ENCODE measurements at regions not wholly inside any gene's neighbourhood (a gene's known extent, or its start where the extent isn't known, plus 50 kb on each side); places are given as distances from the start of the nearest gene placed in this dataset.

DNA sequence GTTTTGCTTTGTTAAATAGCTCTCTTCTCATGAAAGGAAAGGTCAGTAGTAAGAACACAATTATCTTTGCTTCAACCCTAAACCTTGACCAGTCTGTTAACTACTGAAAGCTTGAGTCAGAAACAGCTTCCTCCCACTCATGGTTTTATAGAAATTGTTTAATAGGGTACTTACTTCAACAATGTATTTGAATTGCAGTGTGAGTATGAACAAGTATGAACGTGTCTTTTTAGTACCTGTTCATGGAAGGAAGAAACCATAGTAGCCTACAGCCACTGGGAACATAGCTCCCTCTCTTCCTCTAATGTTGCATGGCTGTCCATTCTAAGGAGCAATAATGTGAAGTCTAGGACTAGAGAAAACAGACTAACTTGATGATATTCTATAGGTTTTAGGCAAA, 311.0 kb downstream of the MCTP2 start:
- TF ChIP-seq POLR2A (IDR thresholded peaks at IDR 0.05), result no peak
- TF ChIP-seq, protein P1, sequence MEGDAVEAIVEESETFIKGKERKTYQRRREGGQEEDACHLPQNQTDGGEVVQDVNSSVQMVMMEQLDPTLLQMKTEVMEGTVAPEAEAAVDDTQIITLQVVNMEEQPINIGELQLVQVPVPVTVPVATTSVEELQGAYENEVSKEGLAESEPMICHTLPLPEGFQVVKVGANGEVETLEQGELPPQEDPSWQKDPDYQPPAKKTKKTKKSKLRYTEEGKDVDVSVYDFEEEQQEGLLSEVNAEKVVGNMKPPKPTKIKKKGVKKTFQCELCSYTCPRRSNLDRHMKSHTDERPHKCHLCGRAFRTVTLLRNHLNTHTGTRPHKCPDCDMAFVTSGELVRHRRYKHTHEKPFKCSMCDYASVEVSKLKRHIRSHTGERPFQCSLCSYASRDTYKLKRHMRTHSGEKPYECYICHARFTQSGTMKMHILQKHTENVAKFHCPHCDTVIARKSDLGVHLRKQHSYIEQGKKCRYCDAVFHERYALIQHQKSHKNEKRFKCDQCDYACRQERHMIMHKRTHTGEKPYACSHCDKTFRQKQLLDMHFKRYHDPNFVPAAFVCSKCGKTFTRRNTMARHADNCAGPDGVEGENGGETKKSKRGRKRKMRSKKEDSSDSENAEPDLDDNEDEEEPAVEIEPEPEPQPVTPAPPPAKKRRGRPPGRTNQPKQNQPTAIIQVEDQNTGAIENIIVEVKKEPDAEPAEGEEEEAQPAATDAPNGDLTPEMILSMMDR (IDR thresholded peaks at IDR 0.05), result no peak
